ENCODE measurements at regions not wholly inside any gene's neighbourhood (a gene's known extent, or its start where the extent isn't known, plus 50 kb on each side); places are given as distances from the start of the nearest gene placed in this dataset.

GRCh38 chr12:125786143-125786542 is 720.9 kb downstream of the AACS start:
- Histone ChIP-seq H3K36me3 (ENCODE audit: control insufficient read depth, insufficient read depth, low read length) (no peaks in the 10 kb centered on the region), H3K4me3 (ENCODE audit: low read depth, low read length) (no peak overlapping the region), H3K27me3 (ENCODE audit: control insufficient read depth, insufficient read depth, low read length) (no peaks in the 10 kb centered on the region)
- DNase-seq (ENCODE audit: low read depth), result no peak
- ChIA-PET POLR2A (no interaction called here), CTCF (no interaction called here)
- no peak for TF ChIP-seq CTCF (IDR thresholded peaks at IDR 0.05; ENCODE audit: insufficient read depth, low read depth, low read length)

GRCh38 chr12:125794401-125794800 is 729.2 kb downstream of the AACS start:
- CTCF ChIA-PET, result no interaction called here
- POLR2A ChIA-PET, result no interaction called here
- Histone ChIP-seq H3K36me3 (ENCODE audit: control insufficient read depth, insufficient read depth, low read length) (no peaks in the 10 kb centered on the region), H3K27me3 (ENCODE audit: control insufficient read depth, insufficient read depth, low read length) (no peaks in the 10 kb centered on the region), H3K4me3 (ENCODE audit: low read depth, low read length) (no peak overlapping the region)
- no peak for DNase-seq (ENCODE audit: low read depth)
- no peak for TF ChIP-seq CTCF (IDR thresholded peaks at IDR 0.05; ENCODE audit: insufficient read depth, low read depth, low read length)

GRCh38 chr12:125797421-125798175 is 732.4 kb downstream of the AACS start:
- CTCF ChIA-PET, result no interaction called here
- Histone ChIP-seq H3K4me3 (ENCODE audit: low read depth, low read length) (no peak overlapping the region), H3K27me3 (ENCODE audit: control insufficient read depth, insufficient read depth, low read length) (no peaks in the 10 kb centered on the region), H3K36me3 (ENCODE audit: control insufficient read depth, insufficient read depth, low read length) (no peaks in the 10 kb centered on the region)
- POLR2A ChIA-PET, result no interaction called here
- no peak for DNase-seq (ENCODE audit: low read depth)
- TF ChIP-seq CTCF (IDR thresholded peaks at IDR 0.05; ENCODE audit: insufficient read depth, low read depth, low read length), result no peak

- Histone ChIP-seq H3K4me3 (ENCODE audit: low read depth, low read length) (no peak overlapping the region), H3K27me3 (ENCODE audit: control insufficient read depth, insufficient read depth, low read length) (no peaks in the 10 kb centered on the region), H3K36me3 (ENCODE audit: control insufficient read depth, insufficient read depth, low read length) (no peaks in the 10 kb centered on the region)
- POLR2A ChIA-PET, result no interaction called here
- CTCF ChIA-PET, result no interaction called here
- no peak for TF ChIP-seq CTCF (IDR thresholded peaks at IDR 0.05; ENCODE audit: insufficient read depth, low read depth, low read length)
- no peak for DNase-seq (ENCODE audit: low read depth)
These were observed 739.4 kb downstream of the AACS start for GRCh38 chr12:125804660-125805059.

GRCh38 chr12:125824276-125824675 is 759.0 kb downstream of the AACS start:
- DNase-seq (ENCODE audit: low read depth), result no peak
- ChIA-PET CTCF (no interaction called here), POLR2A (no interaction called here)
- Histone ChIP-seq H3K36me3 (ENCODE audit: control insufficient read depth, insufficient read depth, low read length) (no peaks in the 10 kb centered on the region), H3K27me3 (ENCODE audit: control insufficient read depth, insufficient read depth, low read length) (no peaks in the 10 kb centered on the region), H3K4me3 (ENCODE audit: low read depth, low read length) (no peak overlapping the region)
- TF ChIP-seq CTCF (IDR thresholded peaks at IDR 0.05; ENCODE audit: insufficient read depth, low read depth, low read length), result no peak
